HepG2 (cell line): ENCODE measurements at regions not wholly inside any gene's neighbourhood (a gene's known extent, or its start where the extent isn't known, plus 50 kb on each side); places are given as distances from the start of the nearest gene placed in this dataset.

ENCODE experiments used
- DNMT1 ChIP-seq: sonication (generic); formaldehyde crosslinking; IDR thresholded peaks from 2 replicates; pipeline ENCODE4 v1.5.1; 2020; ENCODE audit warnings: mild to moderate bottlenecking, missing genetic modification reagents
- FOXA1 ChIP-seq, 2 experiments: fragments of 450-650 bp in 1 of 2; sonication (generic) in 1 of 2; formaldehyde crosslinking in 1 of 2; IDR thresholded peaks; 2 replicates each; pipeline versions ENCODE4 v1.4.0 to v1.6.1; 2016 to 2020; ENCODE audit warnings: missing genetic modification reagents in 1 of 2
- MTF2 ChIP-seq: sonication (generic); formaldehyde crosslinking; IDR thresholded peaks from 2 replicates; pipeline ENCODE4 v1.5.0; 2020; ENCODE audit warnings: missing genetic modification reagents, borderline replicate concordance
- NFAT5 ChIP-seq: sonication (generic); formaldehyde crosslinking; IDR thresholded peaks from 2 replicates; pipeline ENCODE4 v1.4.0; 2020; ENCODE audit warnings: missing genetic modification reagents
- NR3C1 ChIP-seq: sonication (generic); formaldehyde crosslinking; IDR thresholded peaks from 2 replicates; pipeline ENCODE4 v1.4.0; 2020; ENCODE audit warnings: missing genetic modification reagents
- ZBTB40 ChIP-seq, 2 experiments: fragments of 450-650 bp in 1 of 2; sonication (generic) in 1 of 2; formaldehyde crosslinking in 1 of 2; IDR thresholded peaks; 2 replicates each; pipeline versions ENCODE4 v1.6.1 to v1.8.0; 2016 to 2022; ENCODE audit warnings: antibody characterized with exemption in 1 of 2, mild to moderate bottlenecking in 1 of 2, missing genetic modification reagents in 1 of 2
- ZNF362 ChIP-seq: sonication (generic); formaldehyde crosslinking; IDR thresholded peaks from 2 replicates; pipeline ENCODE4 v1.4.0; 2020; ENCODE audit warnings: missing genetic modification reagents, mild to moderate bottlenecking, borderline replicate concordance
- ZNF710 ChIP-seq: sonication (generic); formaldehyde crosslinking; IDR thresholded peaks from 2 replicates; pipeline ENCODE4 v1.5.0; 2020; ENCODE audit warnings: mild to moderate bottlenecking, missing genetic modification reagents, borderline replicate concordance

DNA sequence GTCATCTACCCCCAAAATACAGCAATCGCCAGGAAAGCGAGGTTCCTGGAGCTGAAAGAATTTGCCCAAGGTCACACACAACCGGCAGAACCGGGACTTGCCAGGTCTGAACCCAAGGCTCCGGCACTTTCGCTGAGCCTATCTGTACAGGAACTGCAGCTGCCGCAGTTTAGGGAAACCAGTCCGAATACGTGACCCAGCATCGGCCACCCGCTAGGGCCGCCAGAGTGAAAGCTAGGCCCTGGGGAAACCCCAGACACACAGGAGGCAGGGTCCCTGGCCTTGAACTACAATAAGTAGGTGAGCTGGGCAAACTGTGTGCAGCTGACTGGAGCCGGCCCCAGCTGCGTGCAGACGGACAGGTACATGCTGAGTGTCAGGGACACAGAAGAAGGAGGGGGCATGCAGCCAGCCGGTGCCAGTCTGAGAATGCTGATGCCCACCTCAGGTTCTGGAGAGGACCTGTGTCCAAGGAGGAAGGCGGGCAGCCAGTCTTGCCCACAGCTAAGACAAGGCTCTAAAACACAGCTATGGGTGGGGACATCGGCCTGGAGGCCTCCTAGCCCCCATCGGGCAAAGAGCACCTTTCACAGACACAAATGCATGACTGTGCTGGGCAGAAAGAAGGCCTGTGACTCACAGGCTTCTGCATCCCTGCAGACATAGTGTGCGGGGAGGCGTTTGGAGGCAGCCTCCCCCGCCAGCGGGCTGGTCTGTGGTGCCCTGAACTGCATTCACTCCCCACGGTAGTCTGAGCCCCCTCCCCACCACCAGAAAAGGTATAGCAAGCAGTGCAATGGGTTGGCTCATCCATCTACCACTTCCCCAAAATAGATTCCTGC is 107.4 kb upstream of the ID2 start (continued):
- TF ChIP-seq ZBTB40 (IDR thresholded peaks at IDR 0.05) (no peak), ZBTB40 (CRISPR knock-in tag; IDR thresholded peaks at IDR 0.05) (peak; percentile 59), NR3C1 (CRISPR knock-in tag) (no peak), ZNF710 (CRISPR knock-in tag) (peak; percentile 69; the same call in 1 of the 2 replicates), NFAT5 (CRISPR knock-in tag) (no peak), FOXA1 (IDR thresholded peaks at IDR 0.05) (no peak), FOXA1 (CRISPR knock-in tag; IDR thresholded peaks at IDR 0.05) (no peak), DNMT1 (CRISPR knock-in tag) (no peak; the same call in none of the 2 replicates), MTF2 (CRISPR knock-in tag) (no peak), ZNF362 (peak; percentile 48; the same call in 1 of the 2 replicates)
